GM19395 (cell line): ENCODE measurements at regions not wholly inside any gene's neighbourhood (a gene's known extent, or its start where the extent isn't known, plus 50 kb on each side); places are given as distances from the start of the nearest gene placed in this dataset.

Source experiments
- ATAC-seq: cut with Tn5 transposase; IDR thresholded peaks from one replicate; pipeline ENCODE4 v1.9.1; 2021; ENCODE audit warnings: mild to moderate bottlenecking, moderate library complexity; ENCODE audit not compliant: unreplicated experiment

- no peak for ATAC-seq
Observed at GRCh38 chr22:22082960-22083359, 100.4 kb upstream of the TOP3B start.

GRCh38 chr22:22082229-22082835 is 99.7 kb upstream of the TOP3B start:
- no peak for ATAC-seq

GRCh38 chr22:22080270-22080669 is 97.7 kb upstream of the TOP3B start:
- no peak for ATAC-seq

- ATAC-seq: no peak
Observed at GRCh38 chr22:22079404-22080148, 97.0 kb upstream of the TOP3B start.

- no peak for ATAC-seq
Observed at GRCh38 chr22:22078329-22078728, 95.7 kb upstream of the TOP3B start.

GRCh38 chr22:22076932-22077703 is 94.5 kb upstream of the TOP3B start:
- ATAC-seq: no peak

- no peak for ATAC-seq
Observed at GRCh38 chr22:22076361-22076760, 93.8 kb upstream of the TOP3B start.

- ATAC-seq: no peak
Observed at GRCh38 chr22:22075382-22076163, 93.0 kb upstream of the TOP3B start.

GRCh38 chr22:22074634-22075381 is 92.2 kb upstream of the TOP3B start:
- no peak for ATAC-seq

GRCh38 chr22:22073769-22074561 is 91.4 kb upstream of the TOP3B start:
- no peak for ATAC-seq

GRCh38 chr22:22072169-22072836 is 89.7 kb upstream of the TOP3B start:
- no peak for ATAC-seq

- no peak for ATAC-seq
Observed at GRCh38 chr22:22071455-22071854, 88.9 kb upstream of the TOP3B start.

GRCh38 chr22:22070371-22070824 is 87.8 kb upstream of the TOP3B start:
- ATAC-seq: no peak

- ATAC-seq: no peak
Observed at GRCh38 chr22:22069450-22070370, 87.1 kb upstream of the TOP3B start.

- ATAC-seq: no peak
Observed at GRCh38 chr22:22068657-22069056, 86.1 kb upstream of the TOP3B start.

GRCh38 chr22:22068025-22068424 is 85.4 kb upstream of the TOP3B start:
- ATAC-seq: no peak

- no peak for ATAC-seq
Observed at GRCh38 chr22:22067192-22067591, 84.6 kb upstream of the TOP3B start.

- no peak for ATAC-seq
Observed at GRCh38 chr22:22064580-22064979, 82.0 kb upstream of the TOP3B start.
